Neural cell (in vitro differentiated cells): ENCODE measurements at regions not wholly inside any gene's neighbourhood (a gene's known extent, or its start where the extent isn't known, plus 50 kb on each side); places are given as distances from the start of the nearest gene placed in this dataset.

ENCODE experiments used
- EP300 ChIP-seq: fragments of 450-650 bp; conservative IDR thresholded peaks from 2 replicates; pipeline ENCODE4 v1.6.1; 2014; ENCODE audit warnings: antibody characterized with exemption, mild to moderate bottlenecking, moderate library complexity; ENCODE audit not compliant: poor library complexity, severe bottlenecking
- MXI1 ChIP-seq: fragments of 450-650 bp; conservative IDR thresholded peaks from 2 replicates; pipeline ENCODE4 v1.6.1; 2014; ENCODE audit warnings: antibody characterized with exemption, mild to moderate bottlenecking; ENCODE audit not compliant: poor library complexity, severe bottlenecking
- POLR2AphosphoS5 ChIP-seq: IDR thresholded peaks from 2 replicates; pipeline ENCODE4 v1.6.1; 2012
- RAD21 ChIP-seq: fragments of 450-650 bp; conservative IDR thresholded peaks from 2 replicates; pipeline ENCODE4 v1.6.1; 2014; ENCODE audit warnings: antibody characterized with exemption, mild to moderate bottlenecking, moderate library complexity
- SMC3 ChIP-seq: fragments of 450-650 bp; conservative IDR thresholded peaks from 2 replicates; pipeline ENCODE4 v1.6.1; 2014; ENCODE audit warnings: antibody characterized with exemption, mild to moderate bottlenecking, moderate library complexity; ENCODE audit not compliant: poor library complexity
- TAF1 ChIP-seq: IDR thresholded peaks from 2 replicates; pipeline ENCODE4 v1.6.1; 2012; ENCODE audit warnings: low read depth
- TF ChIP-seq, protein P1 (sequence below): fragments of 450-650 bp; IDR thresholded peaks from 2 replicates; pipeline ENCODE4 v1.5.1; 2014; ENCODE audit warnings: antibody characterized with exemption, mild to moderate bottlenecking, moderate library complexity; ENCODE audit not compliant: poor library complexity, severe bottlenecking
- TF ChIP-seq, protein P2 (sequence below): IDR thresholded peaks from 2 replicates; pipeline ENCODE4 v1.6.1; 2012; ENCODE audit warnings: borderline replicate concordance

DNA sequence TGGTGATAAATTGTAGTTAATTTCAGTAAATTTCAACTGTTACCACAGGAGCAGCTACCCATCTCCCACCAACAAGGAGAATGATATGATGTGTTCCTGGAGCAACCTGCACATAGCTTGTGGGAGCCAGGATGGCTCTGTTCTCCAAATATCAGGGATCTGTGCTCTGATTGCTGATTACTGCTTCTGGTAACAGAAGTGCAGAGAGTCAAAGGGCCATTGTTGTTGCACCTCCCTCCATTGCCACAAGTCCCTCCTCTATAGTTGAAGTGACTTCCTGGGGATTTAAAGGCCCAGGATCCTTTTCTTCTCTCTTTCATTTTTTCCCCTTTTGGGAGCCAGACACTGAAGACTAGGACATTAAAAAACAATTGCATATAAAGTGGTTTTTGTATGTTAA, 51.6 kb upstream of the HPDL start:
- TF ChIP-seq POLR2AphosphoS5 (no peak), TAF1 (no peak), RAD21 (no peak), EP300 (no peak), SMC3 (no peak), MXI1 (no peak)
- TF ChIP-seq, protein P1, sequence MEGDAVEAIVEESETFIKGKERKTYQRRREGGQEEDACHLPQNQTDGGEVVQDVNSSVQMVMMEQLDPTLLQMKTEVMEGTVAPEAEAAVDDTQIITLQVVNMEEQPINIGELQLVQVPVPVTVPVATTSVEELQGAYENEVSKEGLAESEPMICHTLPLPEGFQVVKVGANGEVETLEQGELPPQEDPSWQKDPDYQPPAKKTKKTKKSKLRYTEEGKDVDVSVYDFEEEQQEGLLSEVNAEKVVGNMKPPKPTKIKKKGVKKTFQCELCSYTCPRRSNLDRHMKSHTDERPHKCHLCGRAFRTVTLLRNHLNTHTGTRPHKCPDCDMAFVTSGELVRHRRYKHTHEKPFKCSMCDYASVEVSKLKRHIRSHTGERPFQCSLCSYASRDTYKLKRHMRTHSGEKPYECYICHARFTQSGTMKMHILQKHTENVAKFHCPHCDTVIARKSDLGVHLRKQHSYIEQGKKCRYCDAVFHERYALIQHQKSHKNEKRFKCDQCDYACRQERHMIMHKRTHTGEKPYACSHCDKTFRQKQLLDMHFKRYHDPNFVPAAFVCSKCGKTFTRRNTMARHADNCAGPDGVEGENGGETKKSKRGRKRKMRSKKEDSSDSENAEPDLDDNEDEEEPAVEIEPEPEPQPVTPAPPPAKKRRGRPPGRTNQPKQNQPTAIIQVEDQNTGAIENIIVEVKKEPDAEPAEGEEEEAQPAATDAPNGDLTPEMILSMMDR = no peak
- TF ChIP-seq, protein P2, sequence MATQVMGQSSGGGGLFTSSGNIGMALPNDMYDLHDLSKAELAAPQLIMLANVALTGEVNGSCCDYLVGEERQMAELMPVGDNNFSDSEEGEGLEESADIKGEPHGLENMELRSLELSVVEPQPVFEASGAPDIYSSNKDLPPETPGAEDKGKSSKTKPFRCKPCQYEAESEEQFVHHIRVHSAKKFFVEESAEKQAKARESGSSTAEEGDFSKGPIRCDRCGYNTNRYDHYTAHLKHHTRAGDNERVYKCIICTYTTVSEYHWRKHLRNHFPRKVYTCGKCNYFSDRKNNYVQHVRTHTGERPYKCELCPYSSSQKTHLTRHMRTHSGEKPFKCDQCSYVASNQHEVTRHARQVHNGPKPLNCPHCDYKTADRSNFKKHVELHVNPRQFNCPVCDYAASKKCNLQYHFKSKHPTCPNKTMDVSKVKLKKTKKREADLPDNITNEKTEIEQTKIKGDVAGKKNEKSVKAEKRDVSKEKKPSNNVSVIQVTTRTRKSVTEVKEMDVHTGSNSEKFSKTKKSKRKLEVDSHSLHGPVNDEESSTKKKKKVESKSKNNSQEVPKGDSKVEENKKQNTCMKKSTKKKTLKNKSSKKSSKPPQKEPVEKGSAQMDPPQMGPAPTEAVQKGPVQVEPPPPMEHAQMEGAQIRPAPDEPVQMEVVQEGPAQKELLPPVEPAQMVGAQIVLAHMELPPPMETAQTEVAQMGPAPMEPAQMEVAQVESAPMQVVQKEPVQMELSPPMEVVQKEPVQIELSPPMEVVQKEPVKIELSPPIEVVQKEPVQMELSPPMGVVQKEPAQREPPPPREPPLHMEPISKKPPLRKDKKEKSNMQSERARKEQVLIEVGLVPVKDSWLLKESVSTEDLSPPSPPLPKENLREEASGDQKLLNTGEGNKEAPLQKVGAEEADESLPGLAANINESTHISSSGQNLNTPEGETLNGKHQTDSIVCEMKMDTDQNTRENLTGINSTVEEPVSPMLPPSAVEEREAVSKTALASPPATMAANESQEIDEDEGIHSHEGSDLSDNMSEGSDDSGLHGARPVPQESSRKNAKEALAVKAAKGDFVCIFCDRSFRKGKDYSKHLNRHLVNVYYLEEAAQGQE = no peak
